ENCODE measurements at regions not wholly inside any gene's neighbourhood (a gene's known extent, or its start where the extent isn't known, plus 50 kb on each side); places are given as distances from the start of the nearest gene placed in this dataset.
"Not testable (repeated sequence)": the region's sequence is repeated elsewhere in the genome, so short reads cannot be mapped to it uniquely, and the experiment has no call there.

DNA sequence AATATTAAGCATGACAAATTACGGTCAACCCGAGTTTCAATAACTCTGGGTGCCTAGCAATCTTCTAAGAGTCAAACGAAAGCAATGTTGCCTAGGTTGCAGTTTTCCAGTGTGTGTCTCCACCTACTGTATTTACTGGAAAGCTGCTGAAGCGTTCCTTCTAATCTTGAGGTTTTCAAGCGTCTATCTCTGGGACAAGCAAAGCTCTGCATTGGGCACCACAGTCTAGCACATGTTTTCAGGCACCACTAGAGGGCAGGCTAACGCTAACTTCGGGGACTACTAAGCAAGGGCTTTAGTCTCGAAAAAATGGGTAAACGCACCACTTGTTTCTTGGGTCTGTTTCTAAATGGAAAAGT lies 82.7 kb upstream of the KIF2A start:
- not testable (repeated sequence) for H3K9me3 ChIP-seq (ENCODE audit: control insufficient read depth, low read length); H3K4me3 ChIP-seq (ENCODE audit: low read length); H3K27ac Mint-ChIP-seq; H3K4me3 Mint-ChIP-seq; H3K36me3 Mint-ChIP-seq (ENCODE audit: low read depth); H3K4me1 ChIP-seq (ENCODE audit: control insufficient read depth, insufficient read depth, low read length); DNase-seq; H3K9ac ChIP-seq (ENCODE audit: extremely low read depth, low read length, poor library complexity, severe bottlenecking); H3K27me3 ChIP-seq (ENCODE audit: control insufficient read depth, insufficient read depth, low read length, poor library complexity, severe bottlenecking); H3K9me3 Mint-ChIP-seq; H3K36me3 ChIP-seq (ENCODE audit: control insufficient read depth, insufficient read depth, low read length); H3K27ac ChIP-seq (ENCODE audit: low read depth, low read length); H3K27me3 Mint-ChIP-seq (ENCODE audit: insufficient read depth)
- TF ChIP-seq, protein P1, sequence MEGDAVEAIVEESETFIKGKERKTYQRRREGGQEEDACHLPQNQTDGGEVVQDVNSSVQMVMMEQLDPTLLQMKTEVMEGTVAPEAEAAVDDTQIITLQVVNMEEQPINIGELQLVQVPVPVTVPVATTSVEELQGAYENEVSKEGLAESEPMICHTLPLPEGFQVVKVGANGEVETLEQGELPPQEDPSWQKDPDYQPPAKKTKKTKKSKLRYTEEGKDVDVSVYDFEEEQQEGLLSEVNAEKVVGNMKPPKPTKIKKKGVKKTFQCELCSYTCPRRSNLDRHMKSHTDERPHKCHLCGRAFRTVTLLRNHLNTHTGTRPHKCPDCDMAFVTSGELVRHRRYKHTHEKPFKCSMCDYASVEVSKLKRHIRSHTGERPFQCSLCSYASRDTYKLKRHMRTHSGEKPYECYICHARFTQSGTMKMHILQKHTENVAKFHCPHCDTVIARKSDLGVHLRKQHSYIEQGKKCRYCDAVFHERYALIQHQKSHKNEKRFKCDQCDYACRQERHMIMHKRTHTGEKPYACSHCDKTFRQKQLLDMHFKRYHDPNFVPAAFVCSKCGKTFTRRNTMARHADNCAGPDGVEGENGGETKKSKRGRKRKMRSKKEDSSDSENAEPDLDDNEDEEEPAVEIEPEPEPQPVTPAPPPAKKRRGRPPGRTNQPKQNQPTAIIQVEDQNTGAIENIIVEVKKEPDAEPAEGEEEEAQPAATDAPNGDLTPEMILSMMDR (conservative IDR thresholded peaks at IDR 0.05) = peak; percentile 73
- WGBS, 2 experiments (ENCODE audit: insufficient coverage in 1 of 2, insufficient read length in 1 of 2) = 32% methylated on average over 9 of the region's 9 CpGs; no CpG with 5 or more reads in 1 of the 2 experiments
- H3K4me1 Mint-ChIP-seq = peaks cover 10% of the 10 kb centered on the region

DNA sequence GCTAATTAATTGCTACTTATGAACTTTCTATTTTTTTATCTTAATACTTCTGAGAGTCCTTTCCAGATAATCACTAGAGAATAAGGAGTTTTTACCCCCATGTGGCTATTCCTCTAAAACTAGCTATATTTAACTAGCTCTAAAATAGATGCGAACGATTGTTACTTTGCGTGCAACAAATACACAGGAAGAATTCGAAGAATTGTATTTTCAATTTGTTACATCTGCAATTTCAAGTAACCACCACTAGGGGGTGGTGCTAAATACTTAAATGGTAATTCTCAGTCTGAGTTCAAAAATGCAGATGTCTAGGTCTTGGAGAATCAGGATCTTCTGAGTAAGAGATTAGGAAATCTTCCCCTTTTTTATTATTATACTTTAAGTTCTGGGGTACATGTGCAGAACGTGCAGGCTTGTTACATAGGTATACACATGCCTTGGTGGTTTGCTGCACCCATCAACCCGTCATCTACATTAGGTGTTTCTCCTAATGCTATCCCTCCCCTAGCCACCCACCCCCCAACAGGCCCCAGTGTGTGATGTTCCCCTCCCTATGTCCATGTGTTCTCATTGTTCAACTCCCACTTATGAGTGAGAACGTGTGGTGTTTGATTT lies 80.9 kb upstream of the KIF2A start:
- H3K9ac ChIP-seq (ENCODE audit: extremely low read depth, low read length, poor library complexity, severe bottlenecking); H3K27ac Mint-ChIP-seq; H3K27ac ChIP-seq (ENCODE audit: low read depth, low read length); DNase-seq; H3K9me3 Mint-ChIP-seq; H3K4me1 Mint-ChIP-seq; H3K4me1 ChIP-seq (ENCODE audit: control insufficient read depth, insufficient read depth, low read length); H3K4me3 ChIP-seq (ENCODE audit: low read length); H3K36me3 Mint-ChIP-seq (ENCODE audit: low read depth); H3K27me3 ChIP-seq (ENCODE audit: control insufficient read depth, insufficient read depth, low read length, poor library complexity, severe bottlenecking); H3K4me3 Mint-ChIP-seq; H3K9me3 ChIP-seq (ENCODE audit: control insufficient read depth, low read length); H3K36me3 ChIP-seq (ENCODE audit: control insufficient read depth, insufficient read depth, low read length): not testable (repeated sequence)
- WGBS, 2 experiments (ENCODE audit: insufficient coverage in 1 of 2, insufficient read length in 1 of 2) = 78% methylated on average over 7 of the region's 7 CpGs; no CpG with 5 or more reads in 1 of the 2 experiments
- peaks cover 15% of the 10 kb centered on the region for H3K27me3 Mint-ChIP-seq (ENCODE audit: insufficient read depth)
- TF ChIP-seq, protein P1 (conservative IDR thresholded peaks at IDR 0.05) = peak; percentile 74

DNA sequence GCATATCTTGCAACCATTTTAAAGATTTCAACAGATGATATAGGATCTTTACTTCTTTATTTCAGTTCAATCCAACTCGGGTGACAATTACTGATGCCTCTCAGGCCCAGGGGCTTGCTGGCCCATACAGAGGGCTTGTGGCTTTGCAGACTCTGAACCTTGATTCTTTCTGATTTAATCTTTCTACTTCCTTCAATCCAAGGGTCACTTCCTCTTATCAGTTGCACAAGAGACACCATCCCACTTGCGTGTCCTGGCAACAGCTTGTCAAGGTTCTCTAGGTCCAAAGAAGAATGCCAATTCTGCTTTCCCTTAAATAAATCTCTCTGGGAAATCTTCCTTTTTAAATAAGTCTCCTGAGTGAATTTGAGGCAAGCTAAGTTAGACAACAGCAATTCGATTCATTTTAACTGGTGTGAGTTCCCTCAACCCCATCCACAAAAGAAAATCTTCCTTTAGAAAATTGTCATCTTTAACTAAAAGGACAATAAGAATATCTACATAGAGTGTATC lies 75.1 kb upstream of the KIF2A start:
- not testable (repeated sequence) for H3K9me3 Mint-ChIP-seq; H3K4me3 Mint-ChIP-seq; H3K4me1 Mint-ChIP-seq; H3K27ac Mint-ChIP-seq; H3K36me3 Mint-ChIP-seq (ENCODE audit: low read depth); H3K9ac ChIP-seq (ENCODE audit: extremely low read depth, low read length, poor library complexity, severe bottlenecking); H3K27ac ChIP-seq (ENCODE audit: low read depth, low read length); DNase-seq; H3K36me3 ChIP-seq (ENCODE audit: control insufficient read depth, insufficient read depth, low read length); H3K9me3 ChIP-seq (ENCODE audit: control insufficient read depth, low read length); H3K4me3 ChIP-seq (ENCODE audit: low read length); H3K27me3 ChIP-seq (ENCODE audit: control insufficient read depth, insufficient read depth, low read length, poor library complexity, severe bottlenecking); H3K4me1 ChIP-seq (ENCODE audit: control insufficient read depth, insufficient read depth, low read length)
- H3K27me3 Mint-ChIP-seq (ENCODE audit: insufficient read depth) = peaks cover 13% of the 10 kb centered on the region
- 95 to 100% methylated on average over 1 to 2 of the region's 3 CpGs for WGBS, 2 experiments (ENCODE audit: insufficient coverage in 1 of 2, insufficient read length in 1 of 2)

DNA sequence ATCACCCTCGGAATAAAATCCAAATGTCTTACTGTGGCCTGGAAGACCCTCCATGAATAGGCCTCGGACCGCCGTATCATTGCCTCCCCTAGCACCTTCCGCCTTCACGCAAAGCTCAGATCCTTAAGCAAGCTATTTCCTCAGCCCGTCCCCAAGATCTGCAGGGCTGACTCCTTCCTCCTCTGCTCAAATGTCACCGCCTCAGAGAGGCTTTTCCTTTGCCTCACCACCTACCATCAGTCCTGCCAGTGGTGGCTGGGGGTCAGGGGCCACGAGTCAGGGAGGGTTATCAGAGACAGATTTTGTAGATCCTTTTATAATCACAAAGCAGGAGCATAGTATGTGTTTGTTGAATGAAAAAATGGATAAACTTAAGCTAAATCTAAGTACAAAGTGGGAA lies 74.4 kb upstream of the KIF2A start:
- Histone ChIP-seq H3K27me3 (ENCODE audit: control insufficient read depth, insufficient read depth, low read length, poor library complexity, severe bottlenecking) (no peaks in the 10 kb centered on the region), H3K36me3 (ENCODE audit: control insufficient read depth, insufficient read depth, low read length) (no peaks in the 10 kb centered on the region), H3K27ac (ENCODE audit: low read depth, low read length) (no peak overlapping the region), H3K4me1 (ENCODE audit: control insufficient read depth, insufficient read depth, low read length) (no peaks in the 10 kb centered on the region), H3K9ac (ENCODE audit: extremely low read depth, low read length, poor library complexity, severe bottlenecking) (no peak overlapping the region), H3K4me3 (ENCODE audit: low read length) (no peak overlapping the region), H3K9me3 (ENCODE audit: control insufficient read depth, low read length) (no peaks in the 10 kb centered on the region)
- H3K9me3 Mint-ChIP-seq = no peaks in the 10 kb centered on the region
- TF ChIP-seq, protein P1 (conservative IDR thresholded peaks at IDR 0.05) = no peak
- H3K27ac Mint-ChIP-seq = no peak overlapping the region
- WGBS, 2 experiments (ENCODE audit: insufficient coverage in 1 of 2, insufficient read length in 1 of 2) = 92 to 95% methylated on average over 4 to 9 of the region's 9 CpGs
- H3K4me3 Mint-ChIP-seq = no peak overlapping the region
- H3K36me3 Mint-ChIP-seq (ENCODE audit: low read depth) = no peaks in the 10 kb centered on the region
- DNase-seq = no peak
- no peaks in the 10 kb centered on the region for H3K4me1 Mint-ChIP-seq
- H3K27me3 Mint-ChIP-seq (ENCODE audit: insufficient read depth) = peaks cover 13% of the 10 kb centered on the region

DNA sequence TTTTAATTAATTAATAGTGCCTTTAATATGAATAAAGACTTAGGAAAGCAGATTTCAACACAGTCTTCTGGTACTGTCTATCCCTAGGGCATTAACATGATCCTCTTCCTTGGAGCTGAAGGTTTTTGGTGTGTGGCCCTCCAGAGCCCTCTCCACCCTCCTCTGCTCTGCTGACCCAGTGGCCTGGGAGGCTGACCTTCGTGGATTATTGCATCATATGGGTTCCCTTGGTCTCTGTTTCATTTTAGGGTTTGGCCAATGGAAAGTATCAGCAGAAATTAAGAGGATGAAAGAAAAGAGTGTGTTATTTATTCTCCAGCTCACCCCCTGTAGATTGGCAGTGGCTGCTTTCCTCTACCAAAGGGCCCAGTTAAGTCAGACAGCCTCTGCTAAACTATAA lies 73.8 kb upstream of the KIF2A start:
- not testable (repeated sequence) for H3K36me3 ChIP-seq (ENCODE audit: control insufficient read depth, insufficient read depth, low read length); H3K27ac Mint-ChIP-seq; H3K4me3 Mint-ChIP-seq; H3K27ac ChIP-seq (ENCODE audit: low read depth, low read length); H3K4me3 ChIP-seq (ENCODE audit: low read length); H3K9me3 ChIP-seq (ENCODE audit: control insufficient read depth, low read length); H3K4me1 ChIP-seq (ENCODE audit: control insufficient read depth, insufficient read depth, low read length); H3K9ac ChIP-seq (ENCODE audit: extremely low read depth, low read length, poor library complexity, severe bottlenecking); H3K36me3 Mint-ChIP-seq (ENCODE audit: low read depth); H3K4me1 Mint-ChIP-seq; H3K27me3 ChIP-seq (ENCODE audit: control insufficient read depth, insufficient read depth, low read length, poor library complexity, severe bottlenecking); H3K9me3 Mint-ChIP-seq; DNase-seq
- peaks cover 12% of the 10 kb centered on the region for H3K27me3 Mint-ChIP-seq (ENCODE audit: insufficient read depth)
- WGBS, 2 experiments (ENCODE audit: insufficient coverage in 1 of 2, insufficient read length in 1 of 2) = 100% methylated on average over 1 of the region's 1 CpG; no CpG with 5 or more reads in 1 of the 2 experiments
